Prostate gland (tissue), 2 donors: ENCODE measurements at regions not wholly inside any gene's neighbourhood (a gene's known extent, or its start where the extent isn't known, plus 50 kb on each side); places are given as distances from the start of the nearest gene placed in this dataset.

ENCODE experiments used
- POLR2A ChIP-seq: fragments of 450-650 bp; IDR thresholded peaks from one replicate; pipeline ENCODE4 v1.6.1; 2016; ENCODE audit warnings: antibody characterized with exemption, mild to moderate bottlenecking
- POLR2AphosphoS5 ChIP-seq: sonication (generic); formaldehyde crosslinking; IDR thresholded peaks from one replicate; pipeline ENCODE4 v1.6.1; 2017; ENCODE audit warnings: antibody characterized with exemption
- TF ChIP-seq, protein P1 (sequence below), 4 experiments: fragments of 200-600 bp in 2 of 4; fragments of 450-650 bp in 2 of 4; sonication (generic) in 2 of 4; IDR thresholded peaks; 1 replicate in 3 of 4; 2 replicates in 1 of 4; pipeline ENCODE4 v1.5.1; 2016 to 2019; ENCODE audit warnings: antibody characterized with exemption in 4 of 4, mild to moderate bottlenecking in 2 of 4, moderate library complexity in 2 of 4

- TF ChIP-seq, protein P1, sequence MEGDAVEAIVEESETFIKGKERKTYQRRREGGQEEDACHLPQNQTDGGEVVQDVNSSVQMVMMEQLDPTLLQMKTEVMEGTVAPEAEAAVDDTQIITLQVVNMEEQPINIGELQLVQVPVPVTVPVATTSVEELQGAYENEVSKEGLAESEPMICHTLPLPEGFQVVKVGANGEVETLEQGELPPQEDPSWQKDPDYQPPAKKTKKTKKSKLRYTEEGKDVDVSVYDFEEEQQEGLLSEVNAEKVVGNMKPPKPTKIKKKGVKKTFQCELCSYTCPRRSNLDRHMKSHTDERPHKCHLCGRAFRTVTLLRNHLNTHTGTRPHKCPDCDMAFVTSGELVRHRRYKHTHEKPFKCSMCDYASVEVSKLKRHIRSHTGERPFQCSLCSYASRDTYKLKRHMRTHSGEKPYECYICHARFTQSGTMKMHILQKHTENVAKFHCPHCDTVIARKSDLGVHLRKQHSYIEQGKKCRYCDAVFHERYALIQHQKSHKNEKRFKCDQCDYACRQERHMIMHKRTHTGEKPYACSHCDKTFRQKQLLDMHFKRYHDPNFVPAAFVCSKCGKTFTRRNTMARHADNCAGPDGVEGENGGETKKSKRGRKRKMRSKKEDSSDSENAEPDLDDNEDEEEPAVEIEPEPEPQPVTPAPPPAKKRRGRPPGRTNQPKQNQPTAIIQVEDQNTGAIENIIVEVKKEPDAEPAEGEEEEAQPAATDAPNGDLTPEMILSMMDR (IDR thresholded peaks at IDR 0.05): no peak
- TF ChIP-seq POLR2AphosphoS5 (no peak), POLR2A (no peak)
Measured at GRCh38 chr10:6637053-6637452, 57.0 kb upstream of the PRKCQ start.
